ENCODE measurements at regions not wholly inside any gene's neighbourhood (a gene's known extent, or its start where the extent isn't known, plus 50 kb on each side); places are given as distances from the start of the nearest gene placed in this dataset.

DNA sequence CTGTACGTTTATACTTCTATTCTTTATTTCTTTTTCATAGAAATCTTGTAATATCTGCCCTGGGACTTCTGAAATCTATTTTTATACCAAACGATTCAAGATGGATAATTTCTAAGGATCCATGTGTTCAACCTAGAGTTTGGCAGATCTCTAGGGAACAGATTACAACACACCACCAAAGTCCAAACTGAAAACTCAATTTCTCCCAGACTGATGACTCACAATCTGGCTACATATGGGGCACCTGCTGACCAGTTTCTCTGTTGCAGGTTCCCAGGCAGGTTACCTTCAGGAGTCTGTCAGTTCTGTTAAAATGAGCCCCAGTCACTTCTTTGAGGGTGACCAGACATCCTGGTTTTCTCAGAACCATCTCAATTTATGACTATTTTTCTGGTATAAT, 439.4 kb downstream of the GPATCH2 start:
- TF ChIP-seq RXRA (IDR thresholded peaks at IDR 0.05) (no peak), JUND (IDR thresholded peaks at IDR 0.05) (peak in 1 of 2 donors; percentile 11), HNF4A (conservative IDR thresholded peaks at IDR 0.05) (peak in 1 of 2 donors; percentile 11)
- TF ChIP-seq, protein P1, sequence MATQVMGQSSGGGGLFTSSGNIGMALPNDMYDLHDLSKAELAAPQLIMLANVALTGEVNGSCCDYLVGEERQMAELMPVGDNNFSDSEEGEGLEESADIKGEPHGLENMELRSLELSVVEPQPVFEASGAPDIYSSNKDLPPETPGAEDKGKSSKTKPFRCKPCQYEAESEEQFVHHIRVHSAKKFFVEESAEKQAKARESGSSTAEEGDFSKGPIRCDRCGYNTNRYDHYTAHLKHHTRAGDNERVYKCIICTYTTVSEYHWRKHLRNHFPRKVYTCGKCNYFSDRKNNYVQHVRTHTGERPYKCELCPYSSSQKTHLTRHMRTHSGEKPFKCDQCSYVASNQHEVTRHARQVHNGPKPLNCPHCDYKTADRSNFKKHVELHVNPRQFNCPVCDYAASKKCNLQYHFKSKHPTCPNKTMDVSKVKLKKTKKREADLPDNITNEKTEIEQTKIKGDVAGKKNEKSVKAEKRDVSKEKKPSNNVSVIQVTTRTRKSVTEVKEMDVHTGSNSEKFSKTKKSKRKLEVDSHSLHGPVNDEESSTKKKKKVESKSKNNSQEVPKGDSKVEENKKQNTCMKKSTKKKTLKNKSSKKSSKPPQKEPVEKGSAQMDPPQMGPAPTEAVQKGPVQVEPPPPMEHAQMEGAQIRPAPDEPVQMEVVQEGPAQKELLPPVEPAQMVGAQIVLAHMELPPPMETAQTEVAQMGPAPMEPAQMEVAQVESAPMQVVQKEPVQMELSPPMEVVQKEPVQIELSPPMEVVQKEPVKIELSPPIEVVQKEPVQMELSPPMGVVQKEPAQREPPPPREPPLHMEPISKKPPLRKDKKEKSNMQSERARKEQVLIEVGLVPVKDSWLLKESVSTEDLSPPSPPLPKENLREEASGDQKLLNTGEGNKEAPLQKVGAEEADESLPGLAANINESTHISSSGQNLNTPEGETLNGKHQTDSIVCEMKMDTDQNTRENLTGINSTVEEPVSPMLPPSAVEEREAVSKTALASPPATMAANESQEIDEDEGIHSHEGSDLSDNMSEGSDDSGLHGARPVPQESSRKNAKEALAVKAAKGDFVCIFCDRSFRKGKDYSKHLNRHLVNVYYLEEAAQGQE (IDR thresholded peaks at IDR 0.05): no peak
- DNase-seq (ENCODE audit: low spot score): no peak
- no peaks in the 10 kb centered on the region for H3K36me3 ChIP-seq (ENCODE audit: control insufficient read depth in 4 of 4, insufficient read depth in 3 of 4, low read depth in 1 of 4, low read length in 3 of 4)
- peaks cover 0 to 4% (median 2%) of the 10 kb centered on the region in 4 donors for H3K9me3 ChIP-seq (ENCODE audit: control insufficient read depth in 4 of 4, low read length in 3 of 4)
- H3K4me1 ChIP-seq (ENCODE audit: control insufficient read depth in 4 of 4, insufficient read depth in 4 of 4, low read length in 3 of 4): no peaks in the 10 kb centered on the region
- H3K9ac ChIP-seq (ENCODE audit: low read depth in 1 of 2, low read length in 2 of 2): no peak overlapping the region
- no peaks in the 10 kb centered on the region for H3K27me3 ChIP-seq (ENCODE audit: control insufficient read depth in 4 of 4, insufficient read depth in 4 of 4, low read length in 3 of 4)
- no peak overlapping the region for H3K27ac ChIP-seq (ENCODE audit: low read depth in 1 of 2, low read length in 2 of 2)
- no peak overlapping the region for H3K4me3 ChIP-seq (ENCODE audit: low read depth in 1 of 3, low read length in 3 of 3)
- WGBS: 55% methylated on average over 2 of the region's 2 CpGs

DNA sequence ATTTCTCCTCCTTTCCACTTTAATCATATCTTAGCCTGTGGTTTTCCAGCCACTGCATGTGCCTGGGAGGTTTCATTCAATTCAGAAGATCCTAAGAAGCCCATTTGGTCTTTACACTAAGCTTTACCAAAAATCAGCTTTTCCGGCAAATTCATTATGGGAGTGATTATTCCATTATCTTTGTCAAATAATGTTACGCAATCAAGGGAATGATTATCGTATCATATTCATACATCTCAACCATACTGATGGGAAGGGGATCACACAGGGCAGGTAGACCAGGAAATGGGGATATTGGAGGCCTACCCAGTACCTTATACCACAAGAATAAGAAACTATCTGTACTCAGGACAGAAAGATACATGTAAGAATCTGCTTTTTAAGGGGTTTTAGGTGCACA, 440.5 kb downstream of the GPATCH2 start:
- Histone ChIP-seq H3K9ac (ENCODE audit: low read depth in 1 of 2, low read length in 2 of 2) (no peak overlapping the region), H3K4me1 (ENCODE audit: control insufficient read depth in 4 of 4, insufficient read depth in 4 of 4, low read length in 3 of 4) (no peaks in the 10 kb centered on the region), H3K9me3 (ENCODE audit: control insufficient read depth in 4 of 4, low read length in 3 of 4) (peaks cover 0 to 4% (median 2%) of the 10 kb centered on the region in 4 donors), H3K36me3 (ENCODE audit: control insufficient read depth in 4 of 4, insufficient read depth in 3 of 4, low read depth in 1 of 4, low read length in 3 of 4) (no peaks in the 10 kb centered on the region), H3K27me3 (ENCODE audit: control insufficient read depth in 4 of 4, insufficient read depth in 4 of 4, low read length in 3 of 4) (no peaks in the 10 kb centered on the region), H3K27ac (ENCODE audit: low read depth in 1 of 2, low read length in 2 of 2) (no peak overlapping the region), H3K4me3 (ENCODE audit: low read depth in 1 of 3, low read length in 3 of 3) (no peak overlapping the region)
- DNase-seq (ENCODE audit: low spot score): no peak
- WGBS: 73% methylated on average over 3 of the region's 3 CpGs
- TF ChIP-seq FOXA2 (IDR thresholded peaks at IDR 0.05): no peak
- TF ChIP-seq YY1 (IDR thresholded peaks at IDR 0.05): no peak
- TF ChIP-seq FOXA1 (IDR thresholded peaks at IDR 0.05): no peak
- TF ChIP-seq JUND (IDR thresholded peaks at IDR 0.05): no peak
- no peak for TF ChIP-seq HNF4A (conservative IDR thresholded peaks at IDR 0.05)
- no peak for TF ChIP-seq GABPA (IDR thresholded peaks at IDR 0.05 in 1 of 2, conservative IDR thresholded peaks at IDR 0.05 in 1 of 2)
- no peak for TF ChIP-seq RXRA (IDR thresholded peaks at IDR 0.05)
- no peak for TF ChIP-seq SP1 (IDR thresholded peaks at IDR 0.05)
- TF ChIP-seq, protein P2, sequence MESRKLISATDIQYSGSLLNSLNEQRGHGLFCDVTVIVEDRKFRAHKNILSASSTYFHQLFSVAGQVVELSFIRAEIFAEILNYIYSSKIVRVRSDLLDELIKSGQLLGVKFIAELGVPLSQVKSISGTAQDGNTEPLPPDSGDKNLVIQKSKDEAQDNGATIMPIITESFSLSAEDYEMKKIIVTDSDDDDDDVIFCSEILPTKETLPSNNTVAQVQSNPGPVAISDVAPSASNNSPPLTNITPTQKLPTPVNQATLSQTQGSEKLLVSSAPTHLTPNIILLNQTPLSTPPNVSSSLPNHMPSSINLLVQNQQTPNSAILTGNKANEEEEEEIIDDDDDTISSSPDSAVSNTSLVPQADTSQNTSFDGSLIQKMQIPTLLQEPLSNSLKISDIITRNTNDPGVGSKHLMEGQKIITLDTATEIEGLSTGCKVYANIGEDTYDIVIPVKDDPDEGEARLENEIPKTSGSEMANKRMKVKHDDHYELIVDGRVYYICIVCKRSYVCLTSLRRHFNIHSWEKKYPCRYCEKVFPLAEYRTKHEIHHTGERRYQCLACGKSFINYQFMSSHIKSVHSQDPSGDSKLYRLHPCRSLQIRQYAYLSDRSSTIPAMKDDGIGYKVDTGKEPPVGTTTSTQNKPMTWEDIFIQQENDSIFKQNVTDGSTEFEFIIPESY (IDR thresholded peaks at IDR 0.05): no peak
- TF ChIP-seq HNF4G (IDR thresholded peaks at IDR 0.05): no peak
- TF ChIP-seq, protein P3, sequence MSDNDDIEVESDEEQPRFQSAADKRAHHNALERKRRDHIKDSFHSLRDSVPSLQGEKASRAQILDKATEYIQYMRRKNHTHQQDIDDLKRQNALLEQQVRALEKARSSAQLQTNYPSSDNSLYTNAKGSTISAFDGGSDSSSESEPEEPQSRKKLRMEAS (IDR thresholded peaks at IDR 0.05): no peak
- TF ChIP-seq, protein P1 (IDR thresholded peaks at IDR 0.05): no peak
- TF ChIP-seq RAD21 (IDR thresholded peaks at IDR 0.05): no peak
- TF ChIP-seq, protein P4, sequence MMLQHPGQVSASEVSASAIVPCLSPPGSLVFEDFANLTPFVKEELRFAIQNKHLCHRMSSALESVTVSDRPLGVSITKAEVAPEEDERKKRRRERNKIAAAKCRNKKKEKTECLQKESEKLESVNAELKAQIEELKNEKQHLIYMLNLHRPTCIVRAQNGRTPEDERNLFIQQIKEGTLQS (IDR thresholded peaks at IDR 0.05): no peak
- TF ChIP-seq NR2F2 (IDR thresholded peaks at IDR 0.05): no peak
- TF ChIP-seq, protein P5, sequence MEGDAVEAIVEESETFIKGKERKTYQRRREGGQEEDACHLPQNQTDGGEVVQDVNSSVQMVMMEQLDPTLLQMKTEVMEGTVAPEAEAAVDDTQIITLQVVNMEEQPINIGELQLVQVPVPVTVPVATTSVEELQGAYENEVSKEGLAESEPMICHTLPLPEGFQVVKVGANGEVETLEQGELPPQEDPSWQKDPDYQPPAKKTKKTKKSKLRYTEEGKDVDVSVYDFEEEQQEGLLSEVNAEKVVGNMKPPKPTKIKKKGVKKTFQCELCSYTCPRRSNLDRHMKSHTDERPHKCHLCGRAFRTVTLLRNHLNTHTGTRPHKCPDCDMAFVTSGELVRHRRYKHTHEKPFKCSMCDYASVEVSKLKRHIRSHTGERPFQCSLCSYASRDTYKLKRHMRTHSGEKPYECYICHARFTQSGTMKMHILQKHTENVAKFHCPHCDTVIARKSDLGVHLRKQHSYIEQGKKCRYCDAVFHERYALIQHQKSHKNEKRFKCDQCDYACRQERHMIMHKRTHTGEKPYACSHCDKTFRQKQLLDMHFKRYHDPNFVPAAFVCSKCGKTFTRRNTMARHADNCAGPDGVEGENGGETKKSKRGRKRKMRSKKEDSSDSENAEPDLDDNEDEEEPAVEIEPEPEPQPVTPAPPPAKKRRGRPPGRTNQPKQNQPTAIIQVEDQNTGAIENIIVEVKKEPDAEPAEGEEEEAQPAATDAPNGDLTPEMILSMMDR (IDR thresholded peaks at IDR 0.05; ENCODE audit: low read depth, low read length, missing input control): no peak
